ENCODE measurements at regions not wholly inside any gene's neighbourhood (a gene's known extent, or its start where the extent isn't known, plus 50 kb on each side); places are given as distances from the start of the nearest gene placed in this dataset.

GRCh38 chr3:78347176-78347575 lies 1307.3 kb downstream of the ROBO2 start:
- Mint-ChIP-seq H3K9me3 (peaks cover 36% of the 10 kb centered on the region), H3K4me1 (ENCODE audit: low read depth) (no peaks in the 10 kb centered on the region), H3K27ac (no peak overlapping the region), H3K4me3 (no peak overlapping the region), H3K36me3 (ENCODE audit: low read depth) (no peaks in the 10 kb centered on the region), H3K27me3 (ENCODE audit: low read depth) (no peaks in the 10 kb centered on the region)
- DNase-seq (ENCODE audit: low spot score): no peak

GRCh38 chr3:78348664-78349063 lies 1308.8 kb downstream of the ROBO2 start:
- Mint-ChIP-seq H3K27me3 (ENCODE audit: low read depth) (no peaks in the 10 kb centered on the region), H3K4me1 (ENCODE audit: low read depth) (no peaks in the 10 kb centered on the region), H3K9me3 (peaks cover 39% of the 10 kb centered on the region), H3K4me3 (no peak overlapping the region), H3K27ac (no peak overlapping the region), H3K36me3 (ENCODE audit: low read depth) (no peaks in the 10 kb centered on the region)
- no peak for DNase-seq (ENCODE audit: low spot score)

DNA sequence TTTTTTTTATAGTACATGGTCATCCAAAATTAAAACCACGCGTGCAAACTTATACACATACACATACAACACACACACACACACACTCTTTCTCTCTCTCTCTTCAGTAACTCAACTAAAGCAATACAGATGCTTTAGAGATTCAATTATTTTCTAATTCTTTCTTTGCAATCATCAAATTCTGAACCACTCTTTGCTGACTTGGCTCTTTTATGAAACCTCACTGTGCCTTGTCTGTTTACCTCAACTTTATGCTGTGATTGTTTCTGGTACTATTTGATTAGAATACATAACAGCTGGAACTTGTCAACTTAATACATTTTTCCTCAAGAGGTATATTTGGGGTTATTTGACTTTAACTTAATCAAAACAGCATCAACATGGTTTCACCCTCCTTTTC lies 1309.7 kb downstream of the ROBO2 start:
- H3K4me1 Mint-ChIP-seq (ENCODE audit: low read depth): no peaks in the 10 kb centered on the region
- no peak overlapping the region for H3K27ac Mint-ChIP-seq
- H3K36me3 Mint-ChIP-seq (ENCODE audit: low read depth): no peaks in the 10 kb centered on the region

GRCh38 chr3:78351334-78351733 lies 1311.4 kb downstream of the ROBO2 start:
- Mint-ChIP-seq H3K4me3 (no peak overlapping the region), H3K27ac (no peak overlapping the region), H3K36me3 (ENCODE audit: low read depth) (no peaks in the 10 kb centered on the region), H3K27me3 (ENCODE audit: low read depth) (no peaks in the 10 kb centered on the region), H3K4me1 (ENCODE audit: low read depth) (no peaks in the 10 kb centered on the region), H3K9me3 (peaks cover 30% of the 10 kb centered on the region)
- no peak for DNase-seq (ENCODE audit: low spot score)

More for the DNA sequence above, 1309.7 kb downstream of the ROBO2 start:
- DNase-seq (ENCODE audit: low spot score): no peak
- H3K27me3 Mint-ChIP-seq (ENCODE audit: low read depth): no peaks in the 10 kb centered on the region
- peaks cover 34% of the 10 kb centered on the region for H3K9me3 Mint-ChIP-seq
- H3K4me3 Mint-ChIP-seq: no peak overlapping the region

DNA sequence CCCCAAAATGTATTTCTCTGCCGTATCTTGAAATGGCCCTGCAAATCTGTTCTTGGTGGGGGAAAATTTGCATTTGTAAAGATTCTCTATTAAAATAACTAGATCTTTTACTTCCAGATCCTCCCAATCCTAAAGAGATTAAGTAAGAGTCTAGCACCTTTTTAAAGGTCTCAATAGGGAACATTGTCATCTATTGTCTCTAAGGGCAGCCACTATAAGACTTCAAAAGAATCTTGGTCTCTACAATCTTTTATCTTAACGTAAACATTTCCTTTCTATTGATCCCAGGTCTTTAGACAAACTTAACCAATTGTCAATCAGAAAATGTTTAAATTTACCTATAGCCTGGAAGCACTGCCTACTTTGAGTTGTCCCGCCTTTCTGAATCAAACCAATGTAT lies 1313.3 kb downstream of the ROBO2 start:
- Mint-ChIP-seq H3K4me3 (no peak overlapping the region), H3K27me3 (ENCODE audit: low read depth) (no peaks in the 10 kb centered on the region), H3K27ac (no peak overlapping the region), H3K9me3 (peaks cover 35% of the 10 kb centered on the region), H3K36me3 (ENCODE audit: low read depth) (no peaks in the 10 kb centered on the region), H3K4me1 (ENCODE audit: low read depth) (no peaks in the 10 kb centered on the region)
- no peak for DNase-seq (ENCODE audit: low spot score)

DNA sequence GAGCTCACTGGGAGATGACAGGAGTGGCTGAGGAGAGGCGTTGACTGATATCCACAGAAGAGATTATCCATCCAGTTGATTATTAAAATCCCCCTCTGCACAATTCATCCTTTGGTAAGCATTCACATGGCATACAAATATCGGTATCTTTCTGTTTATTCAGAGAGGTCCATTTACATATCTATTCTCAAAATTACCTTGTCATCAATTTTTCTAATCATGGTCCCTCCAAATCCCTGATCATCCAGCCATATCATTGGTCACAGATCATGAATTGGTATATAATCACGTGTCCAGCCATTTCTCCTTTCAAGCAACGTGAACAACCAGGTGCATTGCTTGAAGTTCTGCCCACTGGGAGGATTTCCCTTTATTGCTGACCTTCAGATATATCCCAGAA lies 1321.0 kb downstream of the ROBO2 start:
- Mint-ChIP-seq H3K4me1 (ENCODE audit: low read depth) (no peaks in the 10 kb centered on the region), H3K9me3 (peaks cover 42% of the 10 kb centered on the region), H3K27ac (no peak overlapping the region), H3K36me3 (ENCODE audit: low read depth) (no peaks in the 10 kb centered on the region), H3K27me3 (ENCODE audit: low read depth) (no peaks in the 10 kb centered on the region), H3K4me3 (no peak overlapping the region)
- DNase-seq (ENCODE audit: low spot score): no peak

DNA sequence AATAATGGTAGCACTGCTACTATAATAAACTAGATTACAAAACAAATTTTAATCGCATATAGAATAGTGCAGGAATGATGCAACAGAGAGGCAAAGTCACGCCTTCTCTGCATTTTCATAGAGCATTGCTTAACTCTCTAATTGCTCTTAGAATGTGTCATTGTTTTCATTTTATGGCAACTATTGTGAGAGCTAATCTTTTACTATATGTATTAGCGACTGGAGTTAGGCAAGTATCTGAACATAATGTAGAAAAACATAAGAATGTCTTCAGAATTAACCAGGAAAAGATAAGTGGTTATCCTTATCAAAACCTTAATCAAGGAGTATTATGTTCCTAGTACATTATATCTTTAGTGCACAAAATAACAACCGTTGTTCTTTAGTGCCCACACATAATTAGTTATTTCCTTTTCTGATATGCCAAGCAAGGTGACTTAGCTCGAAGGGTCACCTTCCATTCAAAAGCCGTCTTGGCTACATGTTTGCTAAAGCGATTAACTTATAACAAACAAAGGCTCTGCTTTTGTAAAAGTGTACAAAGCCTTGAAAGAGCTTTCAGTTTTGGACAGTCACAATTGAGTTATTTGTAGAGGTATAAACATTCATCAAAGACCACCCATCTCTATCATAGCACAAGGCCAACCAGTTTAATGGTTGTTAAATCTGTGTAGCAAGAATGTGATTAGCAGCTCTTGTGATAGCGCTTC lies 1328.9 kb downstream of the ROBO2 start:
- H3K4me3 Mint-ChIP-seq: no peak overlapping the region
- H3K36me3 Mint-ChIP-seq (ENCODE audit: low read depth): no peaks in the 10 kb centered on the region
- H3K27ac Mint-ChIP-seq: no peak overlapping the region
- H3K27me3 Mint-ChIP-seq (ENCODE audit: low read depth): no peaks in the 10 kb centered on the region
- no peak for DNase-seq (ENCODE audit: low spot score)
- H3K9me3 Mint-ChIP-seq: peaks cover 21% of the 10 kb centered on the region
- no peaks in the 10 kb centered on the region for H3K4me1 Mint-ChIP-seq (ENCODE audit: low read depth)

- Mint-ChIP-seq H3K4me3 (no peak overlapping the region), H3K4me1 (ENCODE audit: low read depth) (no peaks in the 10 kb centered on the region), H3K36me3 (ENCODE audit: low read depth) (no peaks in the 10 kb centered on the region), H3K9me3 (peaks cover 40% of the 10 kb centered on the region), H3K27me3 (ENCODE audit: low read depth) (no peaks in the 10 kb centered on the region), H3K27ac (no peak overlapping the region)
- DNase-seq (ENCODE audit: low spot score): no peak
Observed at GRCh38 chr3:78390221-78390620, 1350.3 kb downstream of the ROBO2 start.

GRCh38 chr3:78398401-78398800 lies 1358.5 kb downstream of the ROBO2 start:
- Mint-ChIP-seq H3K9me3 (peaks cover 37% of the 10 kb centered on the region), H3K27me3 (ENCODE audit: low read depth) (no peaks in the 10 kb centered on the region), H3K27ac (no peak overlapping the region), H3K4me1 (ENCODE audit: low read depth) (no peaks in the 10 kb centered on the region), H3K4me3 (no peak overlapping the region), H3K36me3 (ENCODE audit: low read depth) (no peaks in the 10 kb centered on the region)
- no peak for DNase-seq (ENCODE audit: low spot score)

DNA sequence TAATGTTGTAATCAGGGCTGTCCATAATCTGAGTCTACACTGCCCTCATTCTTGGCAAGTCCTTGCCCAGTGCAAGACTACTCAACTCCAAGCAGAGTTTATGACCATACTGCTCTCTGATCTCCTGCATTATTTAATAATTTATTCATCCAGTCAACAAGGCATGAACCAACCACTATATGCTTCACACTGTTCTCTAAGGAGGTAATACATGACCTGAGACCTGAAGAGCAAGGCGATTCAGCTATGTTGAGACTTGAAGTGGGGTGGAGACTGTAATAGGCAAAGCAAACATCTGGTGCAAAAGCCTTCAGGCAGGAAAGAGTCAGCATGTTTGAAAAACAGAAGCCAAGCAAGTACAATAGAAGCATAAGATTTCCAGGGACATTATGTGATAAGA lies 1362.8 kb downstream of the ROBO2 start:
- DNase-seq (ENCODE audit: low spot score): no peak
- H3K9me3 Mint-ChIP-seq: peaks cover 23% of the 10 kb centered on the region
- no peaks in the 10 kb centered on the region for H3K36me3 Mint-ChIP-seq (ENCODE audit: low read depth)

DNA sequence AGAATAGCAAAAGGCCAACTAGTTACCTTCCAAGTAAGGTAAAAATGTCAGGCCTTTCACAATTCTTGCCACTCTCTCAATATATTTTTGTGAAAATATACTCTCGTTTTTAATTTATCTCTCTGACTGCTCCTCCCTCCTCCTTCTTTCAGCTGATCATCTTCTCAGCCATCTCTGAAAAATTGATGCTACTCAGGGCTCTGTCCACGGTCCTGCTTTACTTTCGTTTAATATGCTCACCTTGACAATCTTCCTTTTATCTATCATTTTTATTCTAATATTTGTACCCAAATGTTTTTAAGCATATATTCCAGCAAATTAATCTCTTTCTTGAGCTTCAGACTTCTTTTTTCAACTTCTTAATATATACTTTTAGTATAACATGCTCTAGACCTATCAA lies 1362.1 kb downstream of the ROBO1 start:
- H3K4me3 Mint-ChIP-seq: no peak overlapping the region
- H3K9me3 Mint-ChIP-seq: peaks cover 13% of the 10 kb centered on the region
- H3K27me3 Mint-ChIP-seq (ENCODE audit: low read depth): no peaks in the 10 kb centered on the region
- no peaks in the 10 kb centered on the region for H3K4me1 Mint-ChIP-seq (ENCODE audit: low read depth)
- H3K27ac Mint-ChIP-seq: no peak overlapping the region
- H3K36me3 Mint-ChIP-seq (ENCODE audit: low read depth): no peaks in the 10 kb centered on the region
- DNase-seq (ENCODE audit: low spot score): no peak

More for the DNA sequence above, 1362.8 kb downstream of the ROBO2 start:
- Mint-ChIP-seq H3K4me3 (no peak overlapping the region), H3K27me3 (ENCODE audit: low read depth) (no peaks in the 10 kb centered on the region), H3K4me1 (ENCODE audit: low read depth) (no peaks in the 10 kb centered on the region), H3K27ac (no peak overlapping the region)

DNA sequence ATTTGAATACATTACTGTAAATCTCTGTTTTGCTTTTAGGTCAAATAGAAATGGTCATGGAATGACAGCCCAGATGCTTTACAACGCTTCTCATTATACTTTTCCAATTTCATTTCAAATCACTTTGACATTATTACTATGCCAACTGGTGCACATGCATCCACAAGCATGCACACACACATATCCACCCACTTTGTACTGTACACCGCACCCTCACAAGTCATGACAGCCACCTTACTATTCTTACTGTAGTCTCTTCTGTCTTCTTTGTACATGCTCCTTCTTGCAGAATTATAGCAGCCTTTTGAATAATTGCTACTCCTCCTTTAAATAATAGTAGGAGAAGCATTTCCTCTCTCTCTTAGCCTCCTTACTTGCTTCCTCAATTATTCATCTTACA lies 1361.4 kb downstream of the ROBO1 start:
- H3K27me3 Mint-ChIP-seq (ENCODE audit: low read depth): no peaks in the 10 kb centered on the region
- H3K36me3 Mint-ChIP-seq (ENCODE audit: low read depth): no peaks in the 10 kb centered on the region
- H3K4me3 Mint-ChIP-seq: no peak overlapping the region
- no peak for DNase-seq (ENCODE audit: low spot score)
- peaks cover 13% of the 10 kb centered on the region for H3K9me3 Mint-ChIP-seq
- H3K27ac Mint-ChIP-seq: no peak overlapping the region
- H3K4me1 Mint-ChIP-seq (ENCODE audit: low read depth): no peaks in the 10 kb centered on the region

DNA sequence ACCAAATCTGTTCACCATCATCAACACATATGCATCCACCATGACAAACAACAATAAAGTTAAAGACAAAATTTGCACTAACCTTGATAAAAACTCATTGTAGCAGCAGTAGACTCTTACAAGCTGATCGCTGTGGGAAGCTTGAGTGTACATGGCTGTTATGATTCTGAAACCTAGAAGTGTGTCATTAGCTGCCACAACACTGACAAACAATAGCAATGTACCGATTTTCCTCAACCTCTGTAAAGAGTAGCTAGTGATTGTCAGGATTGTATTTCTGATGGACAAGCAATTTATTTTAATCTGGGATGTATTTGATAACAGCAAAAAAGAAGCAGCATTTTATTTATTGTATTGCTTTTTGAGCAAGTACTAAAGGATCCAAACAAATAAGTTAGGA lies 1357.7 kb downstream of the ROBO1 start:
- no peaks in the 10 kb centered on the region for H3K4me1 Mint-ChIP-seq (ENCODE audit: low read depth)
- H3K4me3 Mint-ChIP-seq: no peak overlapping the region
- no peaks in the 10 kb centered on the region for H3K36me3 Mint-ChIP-seq (ENCODE audit: low read depth)
- no peak for DNase-seq (ENCODE audit: low spot score)
- H3K27me3 Mint-ChIP-seq (ENCODE audit: low read depth): no peaks in the 10 kb centered on the region
- H3K27ac Mint-ChIP-seq: no peak overlapping the region
- H3K9me3 Mint-ChIP-seq: peaks cover 4% of the 10 kb centered on the region

- H3K4me3 Mint-ChIP-seq: no peak overlapping the region
- no peak for DNase-seq (ENCODE audit: low spot score)
- no peaks in the 10 kb centered on the region for H3K36me3 Mint-ChIP-seq (ENCODE audit: low read depth)
- no peaks in the 10 kb centered on the region for H3K27me3 Mint-ChIP-seq (ENCODE audit: low read depth)
- peaks cover 6% of the 10 kb centered on the region for H3K9me3 Mint-ChIP-seq
- H3K4me1 Mint-ChIP-seq (ENCODE audit: low read depth): no peaks in the 10 kb centered on the region
- H3K27ac Mint-ChIP-seq: no peak overlapping the region
Observed at GRCh38 chr3:78414261-78414660, 1353.5 kb downstream of the ROBO1 start.

- no peak for DNase-seq (ENCODE audit: low spot score)
- Mint-ChIP-seq H3K9me3 (peaks cover 16% of the 10 kb centered on the region), H3K27me3 (ENCODE audit: low read depth) (no peaks in the 10 kb centered on the region), H3K4me1 (ENCODE audit: low read depth) (no peaks in the 10 kb centered on the region), H3K27ac (no peak overlapping the region), H3K4me3 (no peak overlapping the region), H3K36me3 (ENCODE audit: low read depth) (no peaks in the 10 kb centered on the region)
Observed at GRCh38 chr3:78420611-78421010, 1347.2 kb downstream of the ROBO1 start.
